Activated naive CD8-positive, alpha-beta T cell (primary cell): ENCODE measurements at regions not wholly inside any gene's neighbourhood (a gene's known extent, or its start where the extent isn't known, plus 50 kb on each side); places are given as distances from the start of the nearest gene placed in this dataset.

Source experiments
- H3K27ac Mint-ChIP-seq: one replicate; pipeline ENCODE4 v1.8.0; 2021; ENCODE audit warnings: mixed read lengths
- H3K27me3 Mint-ChIP-seq: one replicate; pipeline ENCODE4 v1.8.0; 2021; ENCODE audit warnings: mixed read lengths
- H3K36me3 Mint-ChIP-seq: one replicate; pipeline ENCODE4 v1.8.0; 2021; ENCODE audit warnings: mixed read lengths
- H3K4me1 Mint-ChIP-seq: one replicate; pipeline ENCODE4 v1.8.0; 2021; ENCODE audit warnings: low read depth, mixed read lengths
- H3K4me3 Mint-ChIP-seq: one replicate; pipeline ENCODE4 v1.8.0; 2021; ENCODE audit warnings: mild to moderate bottlenecking, mixed read lengths
- H3K9me3 Mint-ChIP-seq: one replicate; pipeline ENCODE4 v1.8.0; 2021; ENCODE audit warnings: low read depth, mixed read lengths

GRCh38 chr7:67429735-67430134 is 433.1 kb downstream of the TYW1 start:
- Mint-ChIP-seq H3K4me1 (no peaks in the 10 kb centered on the region), H3K9me3 (peaks cover 10% of the 10 kb centered on the region)

GRCh38 chr7:67432536-67433234 is 436.1 kb downstream of the TYW1 start:
- Mint-ChIP-seq H3K27me3 (no peaks in the 10 kb centered on the region), H3K4me1 (no peaks in the 10 kb centered on the region), H3K4me3 (no peak overlapping the region), H3K36me3 (no peaks in the 10 kb centered on the region), H3K9me3 (peaks cover 10% of the 10 kb centered on the region), H3K27ac (no peak overlapping the region)

More at GRCh38 chr7:67429735-67430134, 433.1 kb downstream of the TYW1 start:
- no peak overlapping the region for H3K4me3 Mint-ChIP-seq
- H3K27me3 Mint-ChIP-seq, result peaks cover 2% of the 10 kb centered on the region
- H3K36me3 Mint-ChIP-seq, result no peaks in the 10 kb centered on the region
- no peak overlapping the region for H3K27ac Mint-ChIP-seq

- Mint-ChIP-seq H3K27ac (no peak overlapping the region), H3K4me1 (no peaks in the 10 kb centered on the region), H3K4me3 (no peak overlapping the region), H3K36me3 (no peaks in the 10 kb centered on the region), H3K9me3 (peaks cover 10% of the 10 kb centered on the region), H3K27me3 (no peaks in the 10 kb centered on the region)
Measured at GRCh38 chr7:67435894-67436535, 439.4 kb downstream of the TYW1 start.

- no peaks in the 10 kb centered on the region for H3K27me3 Mint-ChIP-seq
- no peaks in the 10 kb centered on the region for H3K36me3 Mint-ChIP-seq
- H3K9me3 Mint-ChIP-seq, result peaks cover 8% of the 10 kb centered on the region
- no peak overlapping the region for H3K27ac Mint-ChIP-seq
- H3K4me3 Mint-ChIP-seq, result no peak overlapping the region
- H3K4me1 Mint-ChIP-seq, result no peaks in the 10 kb centered on the region
Measured at GRCh38 chr7:67438198-67438882, 441.7 kb downstream of the TYW1 start.

GRCh38 chr7:67438913-67439505 is 442.4 kb downstream of the TYW1 start:
- Mint-ChIP-seq H3K4me1 (no peaks in the 10 kb centered on the region), H3K36me3 (no peaks in the 10 kb centered on the region)

GRCh38 chr7:67440321-67440720 is 443.7 kb downstream of the TYW1 start:
- Mint-ChIP-seq H3K4me1 (no peaks in the 10 kb centered on the region), H3K27ac (no peak overlapping the region), H3K4me3 (no peak overlapping the region), H3K9me3 (no peaks in the 10 kb centered on the region), H3K27me3 (no peaks in the 10 kb centered on the region), H3K36me3 (no peaks in the 10 kb centered on the region)

More at GRCh38 chr7:67438913-67439505, 442.4 kb downstream of the TYW1 start:
- Mint-ChIP-seq H3K27ac (no peak overlapping the region), H3K27me3 (no peaks in the 10 kb centered on the region), H3K4me3 (no peak overlapping the region), H3K9me3 (peaks cover 3% of the 10 kb centered on the region)

GRCh38 chr7:67445728-67446127 is 449.1 kb downstream of the TYW1 start:
- H3K4me1 Mint-ChIP-seq, result no peaks in the 10 kb centered on the region
- no peaks in the 10 kb centered on the region for H3K9me3 Mint-ChIP-seq
- no peaks in the 10 kb centered on the region for H3K27me3 Mint-ChIP-seq
- H3K36me3 Mint-ChIP-seq, result no peaks in the 10 kb centered on the region
- H3K27ac Mint-ChIP-seq, result no peak overlapping the region
- H3K4me3 Mint-ChIP-seq, result no peak overlapping the region

- Mint-ChIP-seq H3K4me3 (no peak overlapping the region), H3K9me3 (no peaks in the 10 kb centered on the region), H3K4me1 (no peaks in the 10 kb centered on the region), H3K36me3 (no peaks in the 10 kb centered on the region), H3K27me3 (no peaks in the 10 kb centered on the region), H3K27ac (no peak overlapping the region)
Measured at GRCh38 chr7:67447297-67447696, 450.7 kb downstream of the TYW1 start.

- Mint-ChIP-seq H3K36me3 (no peaks in the 10 kb centered on the region), H3K27ac (no peak overlapping the region), H3K4me3 (no peak overlapping the region), H3K27me3 (no peaks in the 10 kb centered on the region), H3K9me3 (no peaks in the 10 kb centered on the region), H3K4me1 (no peaks in the 10 kb centered on the region)
Measured at GRCh38 chr7:67448271-67448670, 451.6 kb downstream of the TYW1 start.

GRCh38 chr7:67450171-67450570 is 453.5 kb downstream of the TYW1 start:
- no peak overlapping the region for H3K4me3 Mint-ChIP-seq
- H3K9me3 Mint-ChIP-seq, result no peaks in the 10 kb centered on the region
- no peak overlapping the region for H3K27ac Mint-ChIP-seq
- H3K36me3 Mint-ChIP-seq, result no peaks in the 10 kb centered on the region
- no peaks in the 10 kb centered on the region for H3K27me3 Mint-ChIP-seq
- no peaks in the 10 kb centered on the region for H3K4me1 Mint-ChIP-seq

- no peaks in the 10 kb centered on the region for H3K9me3 Mint-ChIP-seq
- no peaks in the 10 kb centered on the region for H3K36me3 Mint-ChIP-seq
- no peaks in the 10 kb centered on the region for H3K4me1 Mint-ChIP-seq
- H3K27me3 Mint-ChIP-seq, result no peaks in the 10 kb centered on the region
- H3K27ac Mint-ChIP-seq, result no peak overlapping the region
- no peak overlapping the region for H3K4me3 Mint-ChIP-seq
Measured at GRCh38 chr7:67451306-67451705, 454.7 kb downstream of the TYW1 start.

GRCh38 chr7:67452516-67453026 is 455.9 kb downstream of the TYW1 start:
- Mint-ChIP-seq H3K27ac (no peak overlapping the region), H3K36me3 (no peaks in the 10 kb centered on the region), H3K27me3 (no peaks in the 10 kb centered on the region), H3K4me1 (no peaks in the 10 kb centered on the region), H3K9me3 (no peaks in the 10 kb centered on the region), H3K4me3 (no peak overlapping the region)

GRCh38 chr7:67453580-67454380 is 457.1 kb downstream of the TYW1 start:
- Mint-ChIP-seq H3K27me3 (peaks cover 3% of the 10 kb centered on the region), H3K9me3 (no peaks in the 10 kb centered on the region), H3K36me3 (no peaks in the 10 kb centered on the region), H3K27ac (no peak overlapping the region), H3K4me3 (no peak overlapping the region), H3K4me1 (no peaks in the 10 kb centered on the region)

- Mint-ChIP-seq H3K4me1 (no peaks in the 10 kb centered on the region), H3K36me3 (no peaks in the 10 kb centered on the region), H3K9me3 (no peaks in the 10 kb centered on the region), H3K4me3 (no peak overlapping the region), H3K27ac (no peak overlapping the region), H3K27me3 (peaks cover 3% of the 10 kb centered on the region)
Measured at GRCh38 chr7:67455508-67455907, 458.9 kb downstream of the TYW1 start.
